Astrocyte (in vitro differentiated cells and primary cell): ENCODE measurements at regions not wholly inside any gene's neighbourhood (a gene's known extent, or its start where the extent isn't known, plus 50 kb on each side); places are given as distances from the start of the nearest gene placed in this dataset.

Source experiments
- DNase-seq: peaks from one replicate; pipeline ENCODE4 v3.0.0-alpha.2; 2010; ENCODE audit warnings: low read depth
- FAIRE-seq: peaks from 2 replicates; lab custom pipeline; 2011; peaks lifted over from hg19 to GRCh38; lab: Jason Lieb, UNC
- H2AFZ ChIP-seq: 2 replicates; pipeline ENCODE4 v1.6.0; 2012; ENCODE audit warnings: low read depth, low read length, inconsistent platforms
- H3K27ac ChIP-seq: 2 replicates; pipeline ENCODE4 v1.5.1; 2011; ENCODE audit warnings: low read depth, low read length, inconsistent platforms
- H3K27me3 ChIP-seq: 2 replicates; pipeline ENCODE4 v1.6.0; 2011; ENCODE audit warnings: low read length, inconsistent platforms; ENCODE audit not compliant: insufficient read depth
- H3K36me3 ChIP-seq: 2 replicates; pipeline ENCODE4 v1.5.1; 2011; ENCODE audit warnings: low read length, inconsistent platforms; ENCODE audit not compliant: insufficient read depth
- H3K4me1 ChIP-seq: 2 replicates; pipeline ENCODE4 v1.5.1; 2011; ENCODE audit warnings: low read length, inconsistent platforms; ENCODE audit not compliant: insufficient read depth
- H3K4me2 ChIP-seq: 2 replicates; pipeline ENCODE4 v1.6.0; 2012; ENCODE audit warnings: low read length, inconsistent platforms
- H3K4me3 ChIP-seq: 2 replicates; pipeline ENCODE4 v1.5.1; 2011; ENCODE audit warnings: low read depth, mild to moderate bottlenecking, low read length, inconsistent platforms; ENCODE audit not compliant: insufficient read depth
- H3K79me2 ChIP-seq: 2 replicates; pipeline ENCODE4 v1.6.0; 2012; ENCODE audit warnings: mild to moderate bottlenecking, low read length, inconsistent platforms; ENCODE audit not compliant: insufficient read depth
- H3K9ac ChIP-seq: 2 replicates; pipeline ENCODE4 v1.6.0; 2012; ENCODE audit warnings: mild to moderate bottlenecking, low read length, inconsistent platforms
- H3K9me3 ChIP-seq: 2 replicates; pipeline ENCODE4 v1.5.1; 2012; ENCODE audit warnings: low read depth, mild to moderate bottlenecking, low read length, inconsistent platforms; ENCODE audit not compliant: insufficient read depth
- H4K20me1 ChIP-seq: 2 replicates; pipeline ENCODE4 v1.6.0; 2012; ENCODE audit warnings: low read length, inconsistent platforms; ENCODE audit not compliant: insufficient read depth
- H3K27ac Mint-ChIP-seq: one replicate; pipeline ENCODE4 v1.8.0; 2021; ENCODE audit warnings: mild to moderate bottlenecking, mixed read lengths; ENCODE audit not compliant: unreplicated experiment
- H3K27me3 Mint-ChIP-seq: one replicate; pipeline ENCODE4 v1.8.0; 2021; ENCODE audit warnings: low read depth, mixed read lengths; ENCODE audit not compliant: unreplicated experiment
- H3K36me3 Mint-ChIP-seq: one replicate; pipeline ENCODE4 v1.8.0; 2021; ENCODE audit warnings: low read depth, mixed read lengths; ENCODE audit not compliant: unreplicated experiment
- H3K4me1 Mint-ChIP-seq: one replicate; pipeline ENCODE4 v1.8.0; 2021; ENCODE audit warnings: low read depth, mixed read lengths; ENCODE audit not compliant: unreplicated experiment
- H3K4me3 Mint-ChIP-seq: one replicate; pipeline ENCODE4 v1.8.0; 2021; ENCODE audit warnings: mild to moderate bottlenecking, moderate library complexity, mixed read lengths; ENCODE audit not compliant: unreplicated experiment
- H3K9me3 Mint-ChIP-seq: one replicate; pipeline ENCODE4 v1.8.0; 2021; ENCODE audit warnings: mild to moderate bottlenecking, mixed read lengths; ENCODE audit not compliant: unreplicated experiment
- EZH2 ChIP-seq: IDR thresholded peaks from 2 replicates; pipeline ENCODE4 v1.6.1; 2012; ENCODE audit warnings: mild to moderate bottlenecking, low read length, inconsistent platforms; ENCODE audit not compliant: insufficient read depth
- TF ChIP-seq, protein P1 (sequence below): IDR thresholded peaks from 2 replicates; pipeline ENCODE4 v1.5.1; 2011; ENCODE audit warnings: low read depth, mild to moderate bottlenecking, inconsistent platforms, low read length, moderate library complexity; ENCODE audit not compliant: insufficient read depth

DNA sequence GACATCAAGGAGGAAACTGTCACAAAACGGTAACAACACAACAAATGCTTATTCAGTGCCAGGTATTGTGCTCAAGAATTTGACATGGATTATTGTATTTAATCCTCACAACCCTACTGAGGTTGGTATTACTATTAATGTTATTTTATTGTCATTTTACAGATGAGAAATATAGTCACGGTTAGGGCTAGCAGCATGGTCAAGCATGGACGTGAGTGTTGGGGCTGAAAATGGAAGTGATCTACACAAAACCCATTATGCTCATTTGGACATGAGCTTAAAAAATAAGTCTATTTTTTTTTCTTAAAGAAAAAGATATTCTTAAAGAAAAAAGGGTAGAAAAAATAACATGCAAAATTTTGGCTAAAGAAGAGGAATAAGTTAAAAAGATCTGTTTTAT is 141.3 kb upstream of the SOX2 start:
- no peaks in the 10 kb centered on the region for H3K4me1 Mint-ChIP-seq
- Histone ChIP-seq H3K4me1 (peaks cover 3% of the 10 kb centered on the region), H4K20me1 (no peaks in the 10 kb centered on the region), H3K4me2 (no peak overlapping the region), H3K4me3 (no peak overlapping the region), H3K9me3 (no peaks in the 10 kb centered on the region), H2AFZ (no peak overlapping the region), H3K79me2 (no peaks in the 10 kb centered on the region), H3K36me3 (no peaks in the 10 kb centered on the region), H3K27me3 (no peaks in the 10 kb centered on the region), H3K9ac (no peak overlapping the region), H3K27ac (no peak overlapping the region)
- TF ChIP-seq, protein P1, sequence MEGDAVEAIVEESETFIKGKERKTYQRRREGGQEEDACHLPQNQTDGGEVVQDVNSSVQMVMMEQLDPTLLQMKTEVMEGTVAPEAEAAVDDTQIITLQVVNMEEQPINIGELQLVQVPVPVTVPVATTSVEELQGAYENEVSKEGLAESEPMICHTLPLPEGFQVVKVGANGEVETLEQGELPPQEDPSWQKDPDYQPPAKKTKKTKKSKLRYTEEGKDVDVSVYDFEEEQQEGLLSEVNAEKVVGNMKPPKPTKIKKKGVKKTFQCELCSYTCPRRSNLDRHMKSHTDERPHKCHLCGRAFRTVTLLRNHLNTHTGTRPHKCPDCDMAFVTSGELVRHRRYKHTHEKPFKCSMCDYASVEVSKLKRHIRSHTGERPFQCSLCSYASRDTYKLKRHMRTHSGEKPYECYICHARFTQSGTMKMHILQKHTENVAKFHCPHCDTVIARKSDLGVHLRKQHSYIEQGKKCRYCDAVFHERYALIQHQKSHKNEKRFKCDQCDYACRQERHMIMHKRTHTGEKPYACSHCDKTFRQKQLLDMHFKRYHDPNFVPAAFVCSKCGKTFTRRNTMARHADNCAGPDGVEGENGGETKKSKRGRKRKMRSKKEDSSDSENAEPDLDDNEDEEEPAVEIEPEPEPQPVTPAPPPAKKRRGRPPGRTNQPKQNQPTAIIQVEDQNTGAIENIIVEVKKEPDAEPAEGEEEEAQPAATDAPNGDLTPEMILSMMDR = no peak
- TF ChIP-seq EZH2 = no peak
- H3K27ac Mint-ChIP-seq = no peak overlapping the region
- no peak for DNase-seq
- no peaks in the 10 kb centered on the region for H3K27me3 Mint-ChIP-seq
- no peaks in the 10 kb centered on the region for H3K36me3 Mint-ChIP-seq
- FAIRE-seq = no peak
- H3K4me3 Mint-ChIP-seq = no peak overlapping the region
- H3K9me3 Mint-ChIP-seq = no peaks in the 10 kb centered on the region

DNA sequence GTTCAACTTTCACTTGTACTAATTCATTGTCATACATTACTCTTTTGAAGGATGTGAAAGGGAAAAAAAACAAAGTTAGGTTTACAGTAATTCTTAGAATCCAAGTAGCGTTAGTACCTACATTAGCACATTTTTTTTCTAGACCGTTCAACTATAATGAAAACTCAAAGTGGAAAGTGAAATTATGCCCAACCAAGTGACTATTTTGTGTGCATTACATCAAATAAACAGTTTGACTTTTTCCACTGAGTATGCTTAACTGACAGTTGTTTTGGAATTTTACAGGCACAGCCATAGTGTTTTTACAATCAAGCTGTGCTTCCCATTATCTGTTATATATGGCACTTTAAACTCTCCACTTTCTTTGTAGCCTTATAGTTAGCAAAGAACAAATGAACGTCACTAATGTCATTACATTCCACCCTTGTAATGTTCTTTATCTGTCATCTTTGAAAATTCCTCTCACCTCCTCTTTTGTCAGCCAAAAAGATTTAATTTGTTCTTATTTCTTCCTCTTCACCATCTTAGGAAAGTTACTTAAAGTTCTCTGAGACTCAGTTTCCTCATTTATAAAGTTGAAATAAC is 142.3 kb upstream of the SOX2 start:
- Histone ChIP-seq H4K20me1 (no peaks in the 10 kb centered on the region), H3K4me3 (no peak overlapping the region), H3K27ac (no peak overlapping the region), H3K79me2 (no peaks in the 10 kb centered on the region), H3K9ac (no peak overlapping the region), H3K4me1 (peaks cover 3% of the 10 kb centered on the region), H3K36me3 (no peaks in the 10 kb centered on the region), H3K27me3 (no peaks in the 10 kb centered on the region), H3K4me2 (no peak overlapping the region), H2AFZ (no peak overlapping the region), H3K9me3 (no peaks in the 10 kb centered on the region)
- Mint-ChIP-seq H3K4me1 (no peaks in the 10 kb centered on the region), H3K27ac (no peak overlapping the region), H3K4me3 (no peak overlapping the region), H3K9me3 (no peaks in the 10 kb centered on the region), H3K36me3 (no peaks in the 10 kb centered on the region), H3K27me3 (no peaks in the 10 kb centered on the region)
- no peak for DNase-seq
- no peak for FAIRE-seq
- TF ChIP-seq EZH2 = no peak
- TF ChIP-seq, protein P1 = no peak

DNA sequence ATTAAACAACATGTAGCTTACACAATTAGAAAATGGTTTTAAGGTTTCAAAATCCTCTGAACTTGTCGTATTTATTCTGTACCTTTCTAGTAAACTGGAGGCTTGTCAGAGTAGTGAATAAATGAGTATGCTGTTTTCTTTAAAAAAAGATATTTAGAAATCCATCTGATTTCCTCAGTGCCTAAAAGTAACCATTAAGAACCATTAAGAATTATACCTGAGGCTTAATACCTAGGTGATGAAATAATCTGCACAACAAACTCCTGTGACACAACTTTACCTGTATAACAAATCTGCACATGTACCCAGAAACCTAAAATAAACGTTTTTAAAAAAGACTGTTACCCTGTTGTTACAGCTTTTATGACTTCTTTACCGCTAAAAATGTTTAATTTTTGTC is 143.0 kb upstream of the SOX2 start:
- Mint-ChIP-seq H3K4me1 (no peaks in the 10 kb centered on the region), H3K27me3 (no peaks in the 10 kb centered on the region), H3K9me3 (no peaks in the 10 kb centered on the region), H3K36me3 (no peaks in the 10 kb centered on the region), H3K27ac (no peak overlapping the region), H3K4me3 (no peak overlapping the region)
- H3K9ac ChIP-seq = no peak overlapping the region
- no peaks in the 10 kb centered on the region for H3K27me3 ChIP-seq
- H3K36me3 ChIP-seq = no peaks in the 10 kb centered on the region
- H2AFZ ChIP-seq = no peak overlapping the region
- no peak overlapping the region for H3K4me3 ChIP-seq
- TF ChIP-seq EZH2 = no peak
- TF ChIP-seq, protein P1 = no peak
- H3K9me3 ChIP-seq = no peaks in the 10 kb centered on the region
- no peak for FAIRE-seq
- H3K27ac ChIP-seq = no peak overlapping the region
- peaks cover 3% of the 10 kb centered on the region for H3K4me1 ChIP-seq
- no peaks in the 10 kb centered on the region for H4K20me1 ChIP-seq
- H3K79me2 ChIP-seq = no peaks in the 10 kb centered on the region
- no peak overlapping the region for H3K4me2 ChIP-seq
- DNase-seq = no peak
